Kidney epithelial cell (primary cell): ENCODE measurements at regions not wholly inside any gene's neighbourhood (a gene's known extent, or its start where the extent isn't known, plus 50 kb on each side); places are given as distances from the start of the nearest gene placed in this dataset.

ENCODE experiments used
- DNase-seq: peaks from one replicate; pipeline ENCODE4 v3.0.0-alpha.2; 2010; ENCODE audit warnings: low read depth
- H3K27me3 ChIP-seq: 2 replicates; pipeline ENCODE4 v1.6.0; 2011; ENCODE audit warnings: low read length; ENCODE audit not compliant: control insufficient read depth, insufficient read depth
- H3K36me3 ChIP-seq: 2 replicates; pipeline ENCODE4 v1.5.1; 2011; ENCODE audit warnings: low read length; ENCODE audit not compliant: control insufficient read depth, insufficient read depth
- H3K4me3 ChIP-seq: 2 replicates; pipeline ENCODE4 v1.5.1; 2011; ENCODE audit warnings: low read depth, mild to moderate bottlenecking, control low read depth, low read length
- TF ChIP-seq, protein P1 (sequence below): IDR thresholded peaks from 2 replicates; pipeline ENCODE4 v1.5.1; 2011; ENCODE audit warnings: mild to moderate bottlenecking, moderate library complexity, low read length, control low read depth, inconsistent platforms; ENCODE audit not compliant: insufficient read depth, poor library complexity, severe bottlenecking

- H3K4me3 ChIP-seq: no peak overlapping the region
- TF ChIP-seq, protein P1, sequence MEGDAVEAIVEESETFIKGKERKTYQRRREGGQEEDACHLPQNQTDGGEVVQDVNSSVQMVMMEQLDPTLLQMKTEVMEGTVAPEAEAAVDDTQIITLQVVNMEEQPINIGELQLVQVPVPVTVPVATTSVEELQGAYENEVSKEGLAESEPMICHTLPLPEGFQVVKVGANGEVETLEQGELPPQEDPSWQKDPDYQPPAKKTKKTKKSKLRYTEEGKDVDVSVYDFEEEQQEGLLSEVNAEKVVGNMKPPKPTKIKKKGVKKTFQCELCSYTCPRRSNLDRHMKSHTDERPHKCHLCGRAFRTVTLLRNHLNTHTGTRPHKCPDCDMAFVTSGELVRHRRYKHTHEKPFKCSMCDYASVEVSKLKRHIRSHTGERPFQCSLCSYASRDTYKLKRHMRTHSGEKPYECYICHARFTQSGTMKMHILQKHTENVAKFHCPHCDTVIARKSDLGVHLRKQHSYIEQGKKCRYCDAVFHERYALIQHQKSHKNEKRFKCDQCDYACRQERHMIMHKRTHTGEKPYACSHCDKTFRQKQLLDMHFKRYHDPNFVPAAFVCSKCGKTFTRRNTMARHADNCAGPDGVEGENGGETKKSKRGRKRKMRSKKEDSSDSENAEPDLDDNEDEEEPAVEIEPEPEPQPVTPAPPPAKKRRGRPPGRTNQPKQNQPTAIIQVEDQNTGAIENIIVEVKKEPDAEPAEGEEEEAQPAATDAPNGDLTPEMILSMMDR: no peak
- no peak for DNase-seq
- no peaks in the 10 kb centered on the region for H3K36me3 ChIP-seq
- no peaks in the 10 kb centered on the region for H3K27me3 ChIP-seq
Measured at GRCh38 chr9:95772320-95773052, 103.0 kb upstream of the ERCC6L2 start.

DNA sequence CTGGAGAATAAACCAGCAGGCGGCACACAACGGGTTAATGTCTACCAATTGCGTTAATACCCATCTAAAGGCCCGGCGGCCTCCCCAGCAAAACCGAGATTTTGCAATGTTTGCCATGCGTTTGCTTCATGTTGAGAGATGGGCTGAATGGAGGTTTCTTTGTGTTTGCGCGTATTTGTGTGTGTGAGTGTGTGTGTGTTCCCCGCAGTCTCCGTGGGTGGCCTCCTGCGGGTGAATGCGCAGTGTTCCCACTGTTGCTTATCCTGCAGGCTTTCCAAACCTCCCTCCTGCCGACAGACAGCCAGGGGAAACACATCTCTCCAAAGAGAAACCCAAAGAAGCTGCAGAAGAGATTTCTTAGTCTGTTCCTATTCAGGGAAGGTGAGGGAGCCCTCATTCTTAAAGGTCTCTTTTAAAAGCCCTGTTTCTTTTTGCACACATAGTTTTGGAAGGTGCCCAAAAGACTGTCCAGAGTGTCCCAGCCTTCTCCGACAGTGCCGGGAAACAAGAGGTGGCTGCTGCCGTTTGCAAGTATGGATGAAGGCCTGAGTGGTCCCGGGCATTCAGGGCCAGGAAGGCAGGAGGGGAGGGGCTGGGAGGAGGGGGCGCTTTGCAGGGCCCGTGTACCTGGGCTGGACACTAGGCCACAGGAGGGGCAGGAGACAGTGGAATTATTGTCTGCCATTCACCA, 103.8 kb upstream of the ERCC6L2 start:
- Histone ChIP-seq H3K27me3 (no peaks in the 10 kb centered on the region), H3K36me3 (no peaks in the 10 kb centered on the region), H3K4me3 (no peak overlapping the region)
- DNase-seq: no peak
- TF ChIP-seq, protein P1: no peak

DNA sequence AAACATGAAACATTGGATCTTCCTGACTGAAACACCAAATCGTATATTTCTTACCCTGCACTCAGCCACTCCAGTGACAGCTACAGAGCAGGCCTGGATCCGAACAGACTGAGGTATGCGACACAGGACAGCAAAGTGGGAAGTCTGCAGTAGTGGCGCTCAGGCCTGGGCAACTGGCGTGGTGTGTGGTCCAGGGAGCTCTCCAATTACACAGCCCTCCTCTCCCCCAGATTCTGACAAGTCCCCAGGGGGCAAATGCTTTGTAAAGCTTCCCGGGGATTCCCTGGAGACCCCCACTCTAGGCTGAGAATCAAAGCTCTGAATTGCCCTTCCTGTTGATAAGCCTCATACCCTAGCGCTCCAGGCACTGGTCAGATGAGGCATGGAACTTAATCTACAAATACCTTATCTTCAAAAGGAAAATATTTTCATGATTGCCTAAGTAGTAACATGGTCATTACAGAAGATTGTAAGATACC, 104.8 kb upstream of the ERCC6L2 start:
- DNase-seq: no peak
- H3K4me3 ChIP-seq: no peak overlapping the region
- H3K36me3 ChIP-seq: no peaks in the 10 kb centered on the region
- TF ChIP-seq, protein P1: no peak
- no peaks in the 10 kb centered on the region for H3K27me3 ChIP-seq

DNA sequence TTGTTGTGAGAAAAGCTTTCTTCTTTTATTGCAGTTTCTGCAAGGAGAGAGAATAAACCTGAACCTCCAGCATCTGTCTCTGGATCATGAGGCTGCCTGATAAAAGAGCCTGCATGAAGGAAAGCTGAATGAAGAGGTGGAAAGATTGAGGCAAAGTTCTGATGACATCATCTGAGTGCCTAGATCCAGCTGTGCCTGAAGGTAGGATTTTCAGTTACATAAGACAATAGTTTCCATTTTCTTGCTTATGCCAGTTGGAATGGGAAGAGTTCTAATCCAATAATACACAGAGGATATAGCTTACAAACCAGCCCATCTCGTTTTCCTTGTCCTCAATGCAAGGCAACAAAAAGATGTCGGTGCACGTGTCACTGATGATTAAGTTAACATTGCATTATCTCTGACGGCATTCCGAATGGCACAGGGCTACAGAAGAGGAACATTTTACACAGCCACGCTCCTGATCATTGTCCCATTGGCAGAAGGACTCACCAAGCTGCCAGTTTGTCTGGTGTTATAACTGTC, 105.5 kb upstream of the ERCC6L2 start:
- TF ChIP-seq, protein P1: no peak
- no peaks in the 10 kb centered on the region for H3K27me3 ChIP-seq

DNA sequence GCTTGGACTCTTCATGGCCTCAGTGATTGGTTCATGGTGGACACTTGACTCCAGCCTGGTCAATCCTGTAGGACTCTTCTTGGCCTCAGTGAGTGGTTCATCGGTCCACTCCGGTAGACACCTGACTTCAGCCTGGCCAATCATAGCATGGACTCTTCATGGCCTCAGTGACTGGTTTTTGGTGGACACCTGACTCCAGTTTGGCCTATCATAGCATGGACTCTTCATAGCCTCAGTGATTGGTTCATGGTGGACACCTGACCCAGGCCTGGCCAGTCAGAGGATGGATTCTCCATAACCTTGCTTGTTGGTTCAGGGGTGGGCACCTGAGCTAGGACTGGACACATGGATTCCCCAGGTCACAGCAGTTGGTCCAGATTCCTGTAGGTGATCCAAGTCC, 106.0 kb upstream of the ERCC6L2 start:
- no peak overlapping the region for H3K4me3 ChIP-seq
- no peak for DNase-seq
- no peaks in the 10 kb centered on the region for H3K27me3 ChIP-seq
- H3K36me3 ChIP-seq: no peaks in the 10 kb centered on the region
- TF ChIP-seq, protein P1: no peak

More for the DNA sequence above, 105.5 kb upstream of the ERCC6L2 start:
- no peak for DNase-seq
- Histone ChIP-seq H3K4me3 (no peak overlapping the region), H3K36me3 (no peaks in the 10 kb centered on the region)

GRCh38 chr9:95766906-95767305, 108.6 kb upstream of the ERCC6L2 start:
- TF ChIP-seq, protein P1: no peak
- Histone ChIP-seq H3K36me3 (no peaks in the 10 kb centered on the region), H3K27me3 (no peaks in the 10 kb centered on the region), H3K4me3 (no peak overlapping the region)
- DNase-seq: no peak
